BLaER1 (cell line): ENCODE measurements at regions not wholly inside any gene's neighbourhood (a gene's known extent, or its start where the extent isn't known, plus 50 kb on each side); places are given as distances from the start of the nearest gene placed in this dataset.

Experiments used
- H3K27ac ChIP-seq: shearing (Covaris generic); formaldehyde crosslinking; 2 replicates; pipeline ENCODE4 v1.8.1; 2022
- H3K27me3 ChIP-seq: shearing (Covaris generic); formaldehyde crosslinking; 2 replicates; pipeline ENCODE4 v1.8.1; 2022
- H3K36me3 ChIP-seq: shearing (Covaris generic); formaldehyde crosslinking; 2 replicates; pipeline ENCODE4 v1.8.1; 2022
- H3K4me1 ChIP-seq: shearing (Covaris generic); formaldehyde crosslinking; 2 replicates; pipeline ENCODE4 v1.8.1; 2022
- H3K4me2 ChIP-seq: shearing (Covaris generic); formaldehyde crosslinking; 2 replicates; pipeline ENCODE4 v1.8.1; 2022
- H3K4me3 ChIP-seq: shearing (Covaris generic); formaldehyde crosslinking; 2 replicates; pipeline ENCODE4 v1.8.1; 2022
- H3K9ac ChIP-seq: shearing (Covaris generic); formaldehyde crosslinking; 2 replicates; pipeline ENCODE4 v1.8.1; 2022
- H3K9me3 ChIP-seq: shearing (Covaris generic); formaldehyde crosslinking; 2 replicates; pipeline ENCODE4 v1.8.1; 2022
- H4K20me1 ChIP-seq: shearing (Covaris generic); formaldehyde crosslinking; 2 replicates; pipeline ENCODE4 v1.8.1; 2022
- Cebpa-rat ChIP-seq: shearing (Covaris generic); IDR thresholded peaks from 2 replicates; pipeline ENCODE4 v1.8.1; 2022

DNA sequence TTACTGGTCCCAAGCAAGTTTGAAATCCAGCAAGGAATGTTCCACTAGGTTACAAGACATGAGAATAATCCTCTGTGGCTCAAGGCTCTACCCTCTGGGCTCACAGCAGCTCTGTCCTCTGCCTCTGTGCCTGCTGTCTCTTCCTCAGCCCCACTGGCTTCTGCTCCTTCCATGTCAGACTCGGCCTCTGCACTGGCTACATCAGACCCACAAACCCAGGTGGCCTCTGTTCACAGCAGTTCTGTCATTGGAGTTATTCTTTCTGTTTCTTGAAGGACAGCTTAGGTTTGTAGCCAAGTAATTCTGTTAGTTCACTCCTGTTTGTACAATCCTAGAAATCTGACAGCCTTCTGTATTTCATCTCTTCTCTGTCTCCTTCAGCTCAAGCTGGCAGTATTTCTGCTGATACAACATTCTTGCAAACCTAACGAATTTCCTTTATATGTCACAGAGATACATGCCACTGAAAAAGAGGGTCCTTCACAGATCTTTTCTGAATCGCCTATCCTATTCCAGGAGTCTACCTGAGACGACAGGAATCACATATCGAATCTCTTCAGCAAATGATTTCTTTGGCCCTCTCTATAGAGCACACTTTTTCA is 227.8 kb upstream of the PLSCR5 start:
- Histone ChIP-seq H3K27me3 (no peaks in the 10 kb centered on the region), H3K4me1 (no peaks in the 10 kb centered on the region), H3K9me3 (no peaks in the 10 kb centered on the region), H3K4me3 (no peak overlapping the region), H4K20me1 (no peaks in the 10 kb centered on the region), H3K27ac (no peak overlapping the region), H3K4me2 (no peak overlapping the region), H3K36me3 (no peaks in the 10 kb centered on the region), H3K9ac (no peak overlapping the region)
- no peak for TF ChIP-seq Cebpa-rat

DNA sequence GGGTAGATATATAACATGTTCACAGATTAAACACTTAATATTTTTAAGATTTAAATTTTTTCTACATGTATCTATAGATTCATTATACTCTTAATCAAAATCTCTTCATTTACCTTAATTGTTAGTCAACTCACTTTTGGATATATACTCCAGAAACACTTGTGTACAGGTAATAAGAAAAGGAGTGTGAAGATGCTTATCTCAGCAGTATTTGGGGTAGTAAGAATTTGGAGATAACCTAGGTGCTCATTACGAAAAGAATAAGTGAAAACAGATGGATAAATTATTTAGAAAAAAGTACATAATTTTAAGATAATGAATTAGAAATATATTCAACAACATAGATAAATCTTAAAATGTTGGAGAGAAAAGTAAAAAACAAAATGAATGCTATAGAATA is 226.5 kb upstream of the PLSCR5 start:
- H4K20me1 ChIP-seq, result no peaks in the 10 kb centered on the region
- H3K4me3 ChIP-seq, result no peak overlapping the region
- no peak overlapping the region for H3K4me2 ChIP-seq
- no peak overlapping the region for H3K9ac ChIP-seq
- TF ChIP-seq Cebpa-rat, result no peak
- no peak overlapping the region for H3K27ac ChIP-seq
- H3K4me1 ChIP-seq, result no peaks in the 10 kb centered on the region
- no peaks in the 10 kb centered on the region for H3K36me3 ChIP-seq
- no peaks in the 10 kb centered on the region for H3K9me3 ChIP-seq
- no peaks in the 10 kb centered on the region for H3K27me3 ChIP-seq

DNA sequence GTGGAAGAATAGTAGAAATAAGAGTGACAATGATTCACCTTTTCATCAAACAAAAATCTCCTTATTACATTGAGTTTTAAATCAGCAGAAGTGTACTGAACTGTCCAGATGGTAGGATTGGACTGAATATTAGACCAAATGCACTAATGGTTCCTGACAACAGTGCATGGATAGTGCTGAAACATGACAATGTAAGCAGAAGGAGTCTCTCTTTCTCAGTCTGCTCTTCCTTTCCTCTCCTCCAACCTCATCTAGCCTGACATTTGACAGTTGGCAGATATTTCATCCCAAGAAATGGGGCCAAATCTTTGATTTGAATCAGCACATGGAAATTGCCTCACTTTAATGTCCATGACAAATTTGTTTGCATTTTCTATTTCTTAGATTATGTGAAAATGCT is 225.1 kb upstream of the PLSCR5 start:
- Histone ChIP-seq H3K9me3 (no peaks in the 10 kb centered on the region), H3K27ac (no peak overlapping the region), H4K20me1 (no peaks in the 10 kb centered on the region), H3K4me1 (no peaks in the 10 kb centered on the region), H3K4me3 (no peak overlapping the region), H3K4me2 (no peak overlapping the region), H3K27me3 (no peaks in the 10 kb centered on the region), H3K36me3 (no peaks in the 10 kb centered on the region), H3K9ac (no peak overlapping the region)
- no peak for TF ChIP-seq Cebpa-rat

DNA sequence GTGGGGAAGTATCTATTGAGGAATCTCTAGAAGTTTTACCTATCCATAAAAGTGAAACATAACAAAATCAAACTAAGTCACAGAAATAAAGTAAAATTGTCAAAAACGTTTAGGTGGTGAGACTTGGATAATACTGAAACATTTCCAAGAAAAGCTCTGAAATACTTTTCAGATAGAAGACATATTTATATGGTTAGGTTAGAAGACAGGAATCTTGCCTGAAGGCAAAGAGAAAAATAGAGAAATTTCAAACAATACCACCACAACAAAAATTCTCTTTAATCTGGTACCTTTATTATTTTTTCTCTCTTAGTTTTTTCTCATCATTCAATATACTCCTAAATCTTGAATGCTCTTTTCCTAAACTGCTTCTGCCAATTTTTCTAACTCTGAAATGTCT is 222.7 kb upstream of the PLSCR5 start:
- TF ChIP-seq Cebpa-rat, result no peak
- no peak overlapping the region for H3K4me2 ChIP-seq
- no peaks in the 10 kb centered on the region for H3K4me1 ChIP-seq
- H3K36me3 ChIP-seq, result no peaks in the 10 kb centered on the region
- no peaks in the 10 kb centered on the region for H3K27me3 ChIP-seq
- H4K20me1 ChIP-seq, result no peaks in the 10 kb centered on the region
- H3K4me3 ChIP-seq, result no peak overlapping the region
- no peaks in the 10 kb centered on the region for H3K9me3 ChIP-seq
- no peak overlapping the region for H3K27ac ChIP-seq
- no peak overlapping the region for H3K9ac ChIP-seq

DNA sequence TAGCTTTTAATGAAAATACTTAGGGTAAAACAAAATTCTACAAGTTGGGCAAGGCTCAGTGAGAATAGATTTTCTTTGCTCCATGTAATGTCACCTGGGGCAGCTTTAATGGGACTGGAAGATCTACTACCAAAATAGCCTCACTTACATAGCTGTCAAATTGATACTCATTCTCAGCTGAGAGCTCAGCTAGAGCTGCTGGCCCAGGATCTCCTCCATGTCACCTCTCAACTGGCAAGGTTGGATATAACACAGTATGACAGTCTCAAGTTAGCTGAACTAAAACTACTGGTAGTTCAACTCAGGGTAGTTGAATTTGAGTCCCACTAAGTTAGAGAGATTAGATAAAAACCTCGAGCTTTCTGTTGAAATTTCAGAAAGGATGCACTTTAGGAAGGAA is 218.5 kb upstream of the PLSCR5 start:
- Histone ChIP-seq H4K20me1 (no peaks in the 10 kb centered on the region), H3K27ac (no peak overlapping the region), H3K4me3 (no peak overlapping the region), H3K36me3 (no peaks in the 10 kb centered on the region), H3K4me2 (no peak overlapping the region), H3K4me1 (no peaks in the 10 kb centered on the region), H3K27me3 (no peaks in the 10 kb centered on the region), H3K9me3 (no peaks in the 10 kb centered on the region), H3K9ac (no peak overlapping the region)
- TF ChIP-seq Cebpa-rat, result no peak

DNA sequence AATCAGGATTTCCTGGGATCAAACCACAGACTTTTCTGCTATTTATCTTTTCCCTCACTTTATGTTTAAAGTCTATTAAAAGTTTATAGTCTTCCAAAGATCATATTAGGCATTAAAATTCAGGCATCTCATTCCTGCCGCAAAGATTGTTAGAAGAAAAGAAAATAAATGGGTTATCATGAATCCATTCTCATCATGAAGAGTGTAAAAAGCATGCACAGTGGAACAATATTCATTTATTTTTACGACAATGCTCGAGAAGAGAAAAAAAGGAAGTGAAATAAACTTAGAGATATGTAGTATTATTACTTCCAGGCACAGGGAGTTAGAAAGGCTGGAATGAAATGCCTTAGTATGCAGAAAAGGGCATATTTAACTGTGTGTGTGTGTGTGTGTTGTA is 213.7 kb upstream of the PLSCR5 start:
- Histone ChIP-seq H3K9ac (no peak overlapping the region), H4K20me1 (no peaks in the 10 kb centered on the region), H3K9me3 (no peaks in the 10 kb centered on the region), H3K27ac (no peak overlapping the region), H3K36me3 (no peaks in the 10 kb centered on the region), H3K27me3 (no peaks in the 10 kb centered on the region), H3K4me2 (no peak overlapping the region), H3K4me1 (no peaks in the 10 kb centered on the region), H3K4me3 (no peak overlapping the region)
- no peak for TF ChIP-seq Cebpa-rat

DNA sequence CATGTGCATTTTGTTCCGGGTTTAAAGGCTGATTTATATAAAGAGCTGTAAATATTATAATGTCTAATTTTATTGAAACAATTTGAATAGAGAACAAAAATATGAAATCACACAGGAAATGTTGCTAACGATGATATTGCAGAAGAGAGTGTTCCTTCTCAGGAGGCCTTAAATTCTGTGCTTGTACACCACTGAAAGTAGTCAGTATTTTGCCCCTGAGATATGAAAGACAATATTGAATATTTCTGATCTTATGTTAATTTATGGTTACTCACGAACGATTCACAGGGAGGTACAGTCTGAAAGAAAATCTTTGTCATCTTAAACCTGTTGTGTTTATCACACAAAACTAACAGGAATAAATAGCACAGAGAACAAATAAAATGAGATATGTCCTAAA is 213.2 kb upstream of the PLSCR5 start:
- H3K4me2 ChIP-seq, result no peak overlapping the region
- H3K36me3 ChIP-seq, result no peaks in the 10 kb centered on the region
- no peaks in the 10 kb centered on the region for H3K4me1 ChIP-seq
- H4K20me1 ChIP-seq, result no peaks in the 10 kb centered on the region
- TF ChIP-seq Cebpa-rat, result no peak
- no peak overlapping the region for H3K4me3 ChIP-seq
- no peak overlapping the region for H3K27ac ChIP-seq
- no peaks in the 10 kb centered on the region for H3K27me3 ChIP-seq
- H3K9me3 ChIP-seq, result no peaks in the 10 kb centered on the region
- H3K9ac ChIP-seq, result no peak overlapping the region

DNA sequence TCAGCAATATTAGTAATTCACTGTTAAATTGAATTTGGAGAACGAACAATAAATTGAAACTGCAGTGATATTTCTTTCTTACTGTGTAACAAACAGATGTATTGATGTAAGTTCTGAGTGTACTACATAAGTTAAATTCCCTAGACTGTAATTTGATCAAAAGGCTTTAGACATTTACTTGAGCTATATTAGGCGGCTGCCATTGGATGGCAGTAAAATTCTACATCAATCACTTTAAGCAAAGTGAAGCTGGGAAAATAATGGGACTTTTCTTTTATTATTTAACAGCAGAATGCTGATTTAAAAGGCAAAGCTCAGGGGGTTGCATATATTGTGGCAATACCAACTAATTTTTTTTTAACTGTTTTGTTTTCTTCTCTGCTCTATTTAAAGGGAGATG is 212.6 kb upstream of the PLSCR5 start:
- Histone ChIP-seq H3K9ac (no peak overlapping the region), H4K20me1 (no peaks in the 10 kb centered on the region), H3K4me3 (no peak overlapping the region), H3K36me3 (no peaks in the 10 kb centered on the region), H3K4me2 (no peak overlapping the region), H3K9me3 (no peaks in the 10 kb centered on the region), H3K4me1 (no peaks in the 10 kb centered on the region), H3K27ac (no peak overlapping the region), H3K27me3 (no peaks in the 10 kb centered on the region)
- TF ChIP-seq Cebpa-rat, result no peak

DNA sequence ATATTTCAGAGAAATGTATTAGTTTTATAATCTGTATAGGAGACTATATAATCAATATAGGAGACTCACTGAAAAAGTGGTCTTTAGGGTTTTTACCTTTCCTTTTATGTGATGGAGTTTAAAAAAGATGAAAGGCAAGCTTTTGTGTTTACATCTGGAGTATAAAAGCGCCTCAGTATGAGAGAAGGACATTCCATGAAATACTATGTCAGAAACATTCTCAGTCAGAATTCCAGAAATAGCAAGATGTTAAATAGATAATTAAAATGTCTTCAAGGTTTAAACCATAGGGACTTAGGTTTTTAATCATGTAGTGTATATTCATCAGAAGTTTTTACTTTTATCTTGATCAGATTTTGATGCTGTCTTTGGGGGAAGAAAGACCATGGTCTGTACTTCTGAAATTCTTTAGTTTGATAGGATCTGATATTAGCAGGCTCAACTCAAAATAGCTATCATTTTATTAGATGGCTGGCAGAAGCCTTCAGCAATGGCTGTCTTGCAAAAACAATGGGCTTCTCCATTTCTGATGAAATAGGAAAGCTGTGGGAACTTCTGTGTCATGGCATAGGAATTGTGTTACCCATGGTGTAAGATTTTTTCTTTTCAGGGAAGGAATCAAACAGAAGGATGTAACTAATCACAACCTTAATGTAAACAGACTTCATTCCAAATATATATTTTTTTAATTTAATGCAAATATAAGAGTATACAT is 209.6 kb upstream of the PLSCR5 start:
- no peaks in the 10 kb centered on the region for H3K36me3 ChIP-seq
- H3K27ac ChIP-seq, result no peak overlapping the region
- no peak overlapping the region for H3K4me2 ChIP-seq
- H3K9ac ChIP-seq, result no peak overlapping the region
- H4K20me1 ChIP-seq, result no peaks in the 10 kb centered on the region
- H3K4me3 ChIP-seq, result no peak overlapping the region
- H3K27me3 ChIP-seq, result no peaks in the 10 kb centered on the region
- H3K9me3 ChIP-seq, result no peaks in the 10 kb centered on the region
- no peak for TF ChIP-seq Cebpa-rat
- no peaks in the 10 kb centered on the region for H3K4me1 ChIP-seq

DNA sequence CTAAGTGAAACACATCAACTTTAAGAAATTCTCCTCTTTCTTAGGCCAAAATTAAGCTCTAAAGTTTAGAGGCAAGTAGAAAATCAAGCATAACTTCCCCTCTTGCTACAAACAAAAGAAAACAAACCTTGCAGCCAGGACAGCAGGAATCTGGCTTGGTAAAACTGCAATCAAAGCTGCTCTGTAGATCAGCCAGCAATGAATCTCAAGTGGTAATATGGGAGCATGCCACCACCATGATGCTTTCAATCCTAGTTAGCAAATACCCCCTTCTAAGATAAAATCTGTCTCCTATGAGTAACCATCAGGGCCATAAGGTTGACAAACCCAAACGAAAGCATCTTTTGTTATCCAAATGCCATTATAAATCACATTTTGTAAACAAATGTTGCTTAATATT is 208.3 kb upstream of the PLSCR5 start:
- no peaks in the 10 kb centered on the region for H3K36me3 ChIP-seq
- TF ChIP-seq Cebpa-rat, result no peak
- H3K27me3 ChIP-seq, result no peaks in the 10 kb centered on the region
- no peak overlapping the region for H3K9ac ChIP-seq
- H3K9me3 ChIP-seq, result no peaks in the 10 kb centered on the region
- no peak overlapping the region for H3K27ac ChIP-seq
- no peaks in the 10 kb centered on the region for H3K4me1 ChIP-seq
- no peak overlapping the region for H3K4me2 ChIP-seq
- no peak overlapping the region for H3K4me3 ChIP-seq
- H4K20me1 ChIP-seq, result no peaks in the 10 kb centered on the region

DNA sequence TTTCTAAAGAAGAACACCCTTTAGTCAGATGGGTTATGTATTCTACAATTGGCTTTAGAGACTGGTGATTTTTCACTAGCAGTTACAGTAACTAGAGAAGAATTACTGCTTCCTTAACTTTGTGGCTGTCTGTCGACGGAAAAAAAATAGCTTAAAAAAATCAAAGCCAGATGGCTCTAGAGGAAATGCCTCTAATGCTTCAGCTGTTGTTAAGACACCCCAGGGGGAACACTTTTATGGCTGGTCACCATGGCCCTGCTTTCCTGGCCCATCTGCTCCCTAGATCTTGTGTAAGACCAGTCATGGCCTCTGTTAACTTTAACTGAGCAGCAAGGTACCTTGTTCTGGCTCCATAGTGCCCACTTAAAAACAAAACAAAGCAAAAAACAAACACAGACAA is 198.6 kb upstream of the PLSCR5 start:
- Histone ChIP-seq H3K4me3 (no peak overlapping the region), H3K27ac (no peak overlapping the region), H3K4me1 (peaks cover 13% of the 10 kb centered on the region), H3K9ac (no peak overlapping the region), H3K36me3 (no peaks in the 10 kb centered on the region), H4K20me1 (no peaks in the 10 kb centered on the region), H3K4me2 (peak overlapping the region; percentile 35), H3K27me3 (no peaks in the 10 kb centered on the region), H3K9me3 (no peaks in the 10 kb centered on the region)
- no peak for TF ChIP-seq Cebpa-rat
